ENCODE measurements at regions not wholly inside any gene's neighbourhood (a gene's known extent, or its start where the extent isn't known, plus 50 kb on each side); places are given as distances from the start of the nearest gene placed in this dataset.

DNA sequence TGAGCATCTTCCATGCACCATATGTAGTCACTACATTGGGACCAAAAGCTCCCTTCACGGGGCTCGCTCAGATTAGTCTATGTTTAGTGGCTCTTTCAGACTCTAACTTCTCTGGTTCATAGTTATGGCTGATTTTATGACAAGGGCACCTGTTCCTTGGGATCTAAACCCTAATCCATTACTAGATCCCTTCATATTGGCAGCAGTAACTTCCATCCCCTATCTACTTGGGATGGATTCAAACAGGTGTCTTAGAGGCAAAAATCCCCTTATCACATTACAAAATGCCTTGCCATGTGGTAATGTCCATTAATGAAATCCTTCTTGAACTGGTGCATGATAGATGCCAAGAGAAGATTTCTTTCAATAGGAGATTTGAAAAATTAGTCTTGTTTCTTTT, 96.7 kb upstream of the TP63 start:
- no peak for DNase-seq
- H3K27me3 Mint-ChIP-seq, result no peaks in the 10 kb centered on the region
- intact Hi-C loops (cut with micrococcal nuclease), result loop anchor here (5.0 kb wide), 1 partner anchor 33 kb away; no protein-coding TSS in a partner anchor
- no peak overlapping the region for H3K4me3 Mint-ChIP-seq
- TF ChIP-seq, protein P1, sequence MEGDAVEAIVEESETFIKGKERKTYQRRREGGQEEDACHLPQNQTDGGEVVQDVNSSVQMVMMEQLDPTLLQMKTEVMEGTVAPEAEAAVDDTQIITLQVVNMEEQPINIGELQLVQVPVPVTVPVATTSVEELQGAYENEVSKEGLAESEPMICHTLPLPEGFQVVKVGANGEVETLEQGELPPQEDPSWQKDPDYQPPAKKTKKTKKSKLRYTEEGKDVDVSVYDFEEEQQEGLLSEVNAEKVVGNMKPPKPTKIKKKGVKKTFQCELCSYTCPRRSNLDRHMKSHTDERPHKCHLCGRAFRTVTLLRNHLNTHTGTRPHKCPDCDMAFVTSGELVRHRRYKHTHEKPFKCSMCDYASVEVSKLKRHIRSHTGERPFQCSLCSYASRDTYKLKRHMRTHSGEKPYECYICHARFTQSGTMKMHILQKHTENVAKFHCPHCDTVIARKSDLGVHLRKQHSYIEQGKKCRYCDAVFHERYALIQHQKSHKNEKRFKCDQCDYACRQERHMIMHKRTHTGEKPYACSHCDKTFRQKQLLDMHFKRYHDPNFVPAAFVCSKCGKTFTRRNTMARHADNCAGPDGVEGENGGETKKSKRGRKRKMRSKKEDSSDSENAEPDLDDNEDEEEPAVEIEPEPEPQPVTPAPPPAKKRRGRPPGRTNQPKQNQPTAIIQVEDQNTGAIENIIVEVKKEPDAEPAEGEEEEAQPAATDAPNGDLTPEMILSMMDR (IDR thresholded peaks at IDR 0.05), result no peak
- no peak for ATAC-seq
- H3K4me1 Mint-ChIP-seq (ENCODE audit: low read depth), result peaks cover 25% of the 10 kb centered on the region
- no peak overlapping the region for H3K27ac Mint-ChIP-seq
- ChIA-PET CTCF (no interaction called here), POLR2A (no interaction called here)
- peaks cover 7% of the 10 kb centered on the region for H3K9me3 Mint-ChIP-seq
- H3K36me3 Mint-ChIP-seq (ENCODE audit: low read depth), result no peaks in the 10 kb centered on the region

- ATAC-seq, result no peak
- Mint-ChIP-seq H3K27ac (no peak overlapping the region), H3K36me3 (ENCODE audit: low read depth) (no peaks in the 10 kb centered on the region), H3K4me1 (ENCODE audit: low read depth) (peaks cover 7% of the 10 kb centered on the region), H3K4me3 (no peak overlapping the region), H3K27me3 (no peaks in the 10 kb centered on the region), H3K9me3 (peaks cover 2% of the 10 kb centered on the region)
- POLR2A ChIA-PET, result no interaction called here
- DNase-seq, result no peak
- TF ChIP-seq, protein P1 (IDR thresholded peaks at IDR 0.05), result no peak
- intact Hi-C loops (cut with micrococcal nuclease), result no loop called here
- CTCF ChIA-PET, result no interaction called here
Measured at GRCh38 chr3:189537135-189537534, 94.1 kb upstream of the TP63 start.

DNA sequence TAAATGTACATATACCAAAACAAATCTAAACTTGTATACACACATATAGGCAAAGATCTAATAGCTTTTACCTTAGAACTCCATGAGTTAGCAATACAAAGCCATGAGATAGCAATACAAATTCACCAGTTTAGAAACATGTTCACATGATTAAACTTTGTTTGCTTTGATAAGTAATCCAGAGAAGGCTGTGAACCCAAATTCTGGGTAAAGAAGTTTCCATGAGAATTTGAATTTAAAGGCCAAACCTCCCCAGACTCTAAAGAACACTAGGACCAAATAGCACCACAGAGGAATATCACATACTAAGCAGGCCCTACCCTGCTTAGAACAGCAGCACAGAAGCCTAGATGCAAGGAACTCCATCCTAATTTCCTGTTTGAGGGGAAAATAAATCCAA, 83.7 kb upstream of the TP63 start:
- no peaks in the 10 kb centered on the region for H3K27me3 Mint-ChIP-seq
- no peak overlapping the region for H3K4me3 Mint-ChIP-seq
- no peak overlapping the region for H3K27ac Mint-ChIP-seq
- DNase-seq (no peak), ATAC-seq (no peak)
- peaks cover 34% of the 10 kb centered on the region for H3K9me3 Mint-ChIP-seq
- peaks cover 8% of the 10 kb centered on the region for H3K36me3 Mint-ChIP-seq (ENCODE audit: low read depth)
- no peaks in the 10 kb centered on the region for H3K4me1 Mint-ChIP-seq (ENCODE audit: low read depth)
- TF ChIP-seq, protein P1 (IDR thresholded peaks at IDR 0.05), result no peak
- POLR2A ChIA-PET, result no interaction called here
- CTCF ChIA-PET, result no interaction called here
- intact Hi-C loops (cut with micrococcal nuclease), result no loop called here

GRCh38 chr3:189548053-189548452, 83.1 kb upstream of the TP63 start:
- DNase-seq, result no peak
- no peak for ATAC-seq
- Mint-ChIP-seq H3K4me1 (ENCODE audit: low read depth) (no peaks in the 10 kb centered on the region), H3K9me3 (peaks cover 34% of the 10 kb centered on the region), H3K27ac (no peak overlapping the region), H3K4me3 (no peak overlapping the region), H3K27me3 (no peaks in the 10 kb centered on the region), H3K36me3 (ENCODE audit: low read depth) (peaks cover 8% of the 10 kb centered on the region)
- POLR2A ChIA-PET, result no interaction called here
- intact Hi-C loops (cut with micrococcal nuclease), result no loop called here
- CTCF ChIA-PET, result no interaction called here
- TF ChIP-seq, protein P1 (IDR thresholded peaks at IDR 0.05), result no peak

DNA sequence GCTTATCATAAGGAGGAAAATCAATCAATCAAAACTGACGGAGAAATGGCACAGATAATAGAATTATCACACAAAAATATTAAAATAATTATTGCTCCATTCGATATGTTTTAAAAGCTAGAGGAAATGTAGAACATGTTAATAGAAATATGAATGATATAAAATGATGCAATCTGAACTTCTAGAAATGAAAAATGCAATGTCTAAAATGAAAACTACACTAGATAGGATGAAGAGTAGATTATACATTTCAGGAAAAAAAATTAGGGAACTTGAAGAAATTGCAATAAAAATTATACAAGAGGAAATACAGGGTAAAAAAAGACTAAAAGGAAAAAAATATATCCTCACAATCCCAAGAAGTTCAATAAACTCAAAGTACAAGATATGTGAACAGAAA, 80.2 kb upstream of the TP63 start:
- ATAC-seq (no peak), DNase-seq (no peak)
- Mint-ChIP-seq H3K4me1 (ENCODE audit: low read depth) (no peaks in the 10 kb centered on the region), H3K27me3 (no peaks in the 10 kb centered on the region), H3K9me3 (peaks cover 30% of the 10 kb centered on the region), H3K4me3 (no peak overlapping the region), H3K27ac (no peak overlapping the region), H3K36me3 (ENCODE audit: low read depth) (peaks cover 8% of the 10 kb centered on the region)
- ChIA-PET POLR2A (no interaction called here), CTCF (no interaction called here)
- intact Hi-C loops (cut with micrococcal nuclease), result no loop called here
- TF ChIP-seq, protein P1 (IDR thresholded peaks at IDR 0.05), result no peak
